ENCODE measurements at regions not wholly inside any gene's neighbourhood (a gene's known extent, or its start where the extent isn't known, plus 50 kb on each side); places are given as distances from the start of the nearest gene placed in this dataset.

- Mint-ChIP-seq H3K9me3 (peaks cover 25% of the 10 kb centered on the region), H3K4me3 (no peak overlapping the region), H3K4me1 (ENCODE audit: low read depth) (no peaks in the 10 kb centered on the region), H3K27ac (no peak overlapping the region), H3K36me3 (peaks cover 2% of the 10 kb centered on the region), H3K27me3 (no peaks in the 10 kb centered on the region)
- intact Hi-C loops (cut with micrococcal nuclease) = no loop called here
- CTCF ChIA-PET = no interaction called here
- POLR2A ChIA-PET = no interaction called here
- DNase-seq = no peak
Observed at GRCh38 chr12:38384816-38385378, 68.3 kb downstream of the ALG10B start.

- Mint-ChIP-seq H3K27ac (no peak overlapping the region), H3K4me1 (ENCODE audit: low read depth) (no peaks in the 10 kb centered on the region), H3K4me3 (no peak overlapping the region), H3K27me3 (no peaks in the 10 kb centered on the region), H3K36me3 (peaks cover 2% of the 10 kb centered on the region), H3K9me3 (peaks cover 21% of the 10 kb centered on the region)
- ChIA-PET CTCF (no interaction called here), POLR2A (no interaction called here)
- intact Hi-C loops (cut with micrococcal nuclease) = no loop called here
- DNase-seq = no peak
Observed at GRCh38 chr12:38385486-38385885, 68.9 kb downstream of the ALG10B start.

GRCh38 chr12:38386205-38386985, 69.8 kb downstream of the ALG10B start:
- CTCF ChIA-PET = no interaction called here

GRCh38 chr12:38389614-38390013, 73.0 kb downstream of the ALG10B start:
- Mint-ChIP-seq H3K4me3 (no peak overlapping the region), H3K27me3 (no peaks in the 10 kb centered on the region), H3K36me3 (no peaks in the 10 kb centered on the region), H3K27ac (no peak overlapping the region), H3K4me1 (ENCODE audit: low read depth) (no peaks in the 10 kb centered on the region), H3K9me3 (peaks cover 2% of the 10 kb centered on the region)
- intact Hi-C loops (cut with micrococcal nuclease) = no loop called here
- no peak for DNase-seq
- CTCF ChIA-PET = no interaction called here
- POLR2A ChIA-PET = no interaction called here

More at GRCh38 chr12:38386205-38386985, 69.8 kb downstream of the ALG10B start:
- Mint-ChIP-seq H3K4me1 (ENCODE audit: low read depth) (no peaks in the 10 kb centered on the region), H3K9me3 (peaks cover 13% of the 10 kb centered on the region), H3K27me3 (no peaks in the 10 kb centered on the region), H3K4me3 (no peak overlapping the region), H3K36me3 (peaks cover 2% of the 10 kb centered on the region), H3K27ac (no peak overlapping the region)
- intact Hi-C loops (cut with micrococcal nuclease) = no loop called here
- POLR2A ChIA-PET = no interaction called here
- DNase-seq = no peak

- Mint-ChIP-seq H3K27me3 (no peaks in the 10 kb centered on the region), H3K4me1 (ENCODE audit: low read depth) (no peaks in the 10 kb centered on the region), H3K9me3 (peaks cover 2% of the 10 kb centered on the region), H3K27ac (no peak overlapping the region), H3K4me3 (no peak overlapping the region), H3K36me3 (no peaks in the 10 kb centered on the region)
- no peak for DNase-seq
- intact Hi-C loops (cut with micrococcal nuclease) = no loop called here
- ChIA-PET POLR2A (no interaction called here), CTCF (no interaction called here)
Observed at GRCh38 chr12:38391007-38391406, 74.4 kb downstream of the ALG10B start.

- peaks cover 10% of the 10 kb centered on the region for H3K9me3 Mint-ChIP-seq
- H3K27ac Mint-ChIP-seq = no peak overlapping the region
- H3K27me3 Mint-ChIP-seq = no peaks in the 10 kb centered on the region
- intact Hi-C loops (cut with micrococcal nuclease) = no loop called here
- CTCF ChIA-PET = no interaction called here
- H3K4me3 Mint-ChIP-seq = no peak overlapping the region
- POLR2A ChIA-PET = no interaction called here
- no peak for DNase-seq
- H3K36me3 Mint-ChIP-seq = no peaks in the 10 kb centered on the region
- no peaks in the 10 kb centered on the region for H3K4me1 Mint-ChIP-seq (ENCODE audit: low read depth)
Observed at GRCh38 chr12:38392554-38393144, 76.1 kb downstream of the ALG10B start.

- DNase-seq = no peak
- H3K9me3 Mint-ChIP-seq = peaks cover 25% of the 10 kb centered on the region
- no peaks in the 10 kb centered on the region for H3K36me3 Mint-ChIP-seq
- H3K4me3 Mint-ChIP-seq = no peak overlapping the region
- H3K4me1 Mint-ChIP-seq (ENCODE audit: low read depth) = no peaks in the 10 kb centered on the region
- ChIA-PET POLR2A (no interaction called here), CTCF (no interaction called here)
- intact Hi-C loops (cut with micrococcal nuclease) = no loop called here
- H3K27ac Mint-ChIP-seq = no peak overlapping the region
- no peaks in the 10 kb centered on the region for H3K27me3 Mint-ChIP-seq
Observed at GRCh38 chr12:38399711-38400206, 83.2 kb downstream of the ALG10B start.

- Mint-ChIP-seq H3K36me3 (no peaks in the 10 kb centered on the region), H3K4me1 (ENCODE audit: low read depth) (no peaks in the 10 kb centered on the region), H3K4me3 (no peak overlapping the region), H3K9me3 (peaks cover 22% of the 10 kb centered on the region), H3K27ac (no peak overlapping the region), H3K27me3 (no peaks in the 10 kb centered on the region)
- ChIA-PET CTCF (no interaction called here), POLR2A (interaction anchor here (0.6 kb wide), 1 partner anchor 11 kb away, joined by 3 read pairs; no protein-coding TSS in a partner anchor)
- DNase-seq = no peak
- intact Hi-C loops (cut with micrococcal nuclease) = no loop called here
Observed at GRCh38 chr12:38402811-38403210, 86.2 kb downstream of the ALG10B start.

- H3K36me3 Mint-ChIP-seq = no peaks in the 10 kb centered on the region
- intact Hi-C loops (cut with micrococcal nuclease) = no loop called here
- no peak for DNase-seq
- H3K27ac Mint-ChIP-seq = no peak overlapping the region
- H3K4me1 Mint-ChIP-seq (ENCODE audit: low read depth) = no peaks in the 10 kb centered on the region
- H3K27me3 Mint-ChIP-seq = no peaks in the 10 kb centered on the region
- ChIA-PET POLR2A (no interaction called here), CTCF (no interaction called here)
- H3K4me3 Mint-ChIP-seq = no peak overlapping the region
- H3K9me3 Mint-ChIP-seq = peaks cover 4% of the 10 kb centered on the region
Observed at GRCh38 chr12:38409511-38409910, 92.9 kb downstream of the ALG10B start.

GRCh38 chr12:38411426-38411825, 94.9 kb downstream of the ALG10B start:
- Mint-ChIP-seq H3K4me1 (ENCODE audit: low read depth) (no peaks in the 10 kb centered on the region), H3K36me3 (no peaks in the 10 kb centered on the region), H3K9me3 (peaks cover 4% of the 10 kb centered on the region), H3K4me3 (no peak overlapping the region), H3K27me3 (no peaks in the 10 kb centered on the region), H3K27ac (no peak overlapping the region)
- POLR2A ChIA-PET = no interaction called here
- CTCF ChIA-PET = no interaction called here
- no peak for DNase-seq
- intact Hi-C loops (cut with micrococcal nuclease) = no loop called here

GRCh38 chr12:38411946-38412345, 95.4 kb downstream of the ALG10B start:
- POLR2A ChIA-PET = no interaction called here
- DNase-seq = no peak
- Mint-ChIP-seq H3K27me3 (no peaks in the 10 kb centered on the region), H3K4me1 (ENCODE audit: low read depth) (no peaks in the 10 kb centered on the region), H3K4me3 (no peak overlapping the region), H3K9me3 (peaks cover under 1% of the 10 kb centered on the region), H3K27ac (no peak overlapping the region), H3K36me3 (no peaks in the 10 kb centered on the region)
- CTCF ChIA-PET = no interaction called here
- intact Hi-C loops (cut with micrococcal nuclease) = no loop called here

GRCh38 chr12:38417101-38417500, 100.5 kb downstream of the ALG10B start:
- Mint-ChIP-seq H3K36me3 (no peaks in the 10 kb centered on the region), H3K27me3 (no peaks in the 10 kb centered on the region), H3K9me3 (peaks cover 19% of the 10 kb centered on the region), H3K4me1 (ENCODE audit: low read depth) (no peaks in the 10 kb centered on the region), H3K27ac (no peak overlapping the region), H3K4me3 (no peak overlapping the region)
- POLR2A ChIA-PET = no interaction called here
- intact Hi-C loops (cut with micrococcal nuclease) = no loop called here
- no peak for DNase-seq
- CTCF ChIA-PET = no interaction called here

GRCh38 chr12:38424436-38424835, 107.9 kb downstream of the ALG10B start:
- intact Hi-C loops (cut with micrococcal nuclease) = no loop called here
- ChIA-PET POLR2A (no interaction called here), CTCF (no interaction called here)
- Mint-ChIP-seq H3K36me3 (no peaks in the 10 kb centered on the region), H3K27me3 (no peaks in the 10 kb centered on the region), H3K4me3 (no peak overlapping the region), H3K9me3 (peaks cover 21% of the 10 kb centered on the region), H3K27ac (no peak overlapping the region), H3K4me1 (ENCODE audit: low read depth) (no peaks in the 10 kb centered on the region)
- DNase-seq = no peak
